H7 (cell line): ENCODE measurements at regions not wholly inside any gene's neighbourhood (a gene's known extent, or its start where the extent isn't known, plus 50 kb on each side); places are given as distances from the start of the nearest gene placed in this dataset.

Experiments
- DNase-seq: peaks from one replicate; pipeline ENCODE4 v3.0.0; 2012
- H3K27me3 ChIP-seq: 2 replicates; pipeline ENCODE4 v1.6.0; 2011; ENCODE audit warnings: mild to moderate bottlenecking, low read length; ENCODE audit not compliant: control insufficient read depth, insufficient read depth
- H3K36me3 ChIP-seq: replicated peaks from 2 replicates; pipeline ENCODE4 v1.5.1; 2011; ENCODE audit warnings: low read length; ENCODE audit not compliant: control insufficient read depth, insufficient read depth
- H3K4me3 ChIP-seq: 2 replicates; pipeline ENCODE4 v1.5.1; 2011; ENCODE audit warnings: low read depth, mild to moderate bottlenecking, control low read depth, low read length, moderate library complexity; ENCODE audit not compliant: insufficient read depth

DNA sequence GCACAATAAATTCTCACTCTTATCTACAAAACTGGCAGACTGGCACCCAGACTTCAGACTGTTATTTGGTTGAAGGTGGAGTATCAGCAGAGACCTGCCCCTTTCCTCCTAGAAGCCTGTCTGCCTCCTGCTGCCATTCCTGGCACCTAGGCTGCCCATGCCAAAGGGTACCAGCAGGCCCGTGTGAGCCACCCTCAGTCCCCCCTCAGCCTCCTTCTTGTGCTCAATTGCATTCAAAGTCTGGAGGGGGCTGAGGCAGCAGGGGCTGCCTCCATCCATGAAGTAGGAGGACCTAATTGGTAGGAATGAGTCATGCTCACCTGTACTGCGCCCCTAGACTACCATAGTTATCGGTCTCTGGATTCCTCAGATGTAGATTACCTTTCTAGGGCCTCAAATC is 440.9 kb upstream of the GRM3 start:
- DNase-seq = no peak
- Histone ChIP-seq H3K4me3 (no peak overlapping the region), H3K27me3 (no peaks in the 10 kb centered on the region), H3K36me3 (no peaks in the 10 kb centered on the region)

DNA sequence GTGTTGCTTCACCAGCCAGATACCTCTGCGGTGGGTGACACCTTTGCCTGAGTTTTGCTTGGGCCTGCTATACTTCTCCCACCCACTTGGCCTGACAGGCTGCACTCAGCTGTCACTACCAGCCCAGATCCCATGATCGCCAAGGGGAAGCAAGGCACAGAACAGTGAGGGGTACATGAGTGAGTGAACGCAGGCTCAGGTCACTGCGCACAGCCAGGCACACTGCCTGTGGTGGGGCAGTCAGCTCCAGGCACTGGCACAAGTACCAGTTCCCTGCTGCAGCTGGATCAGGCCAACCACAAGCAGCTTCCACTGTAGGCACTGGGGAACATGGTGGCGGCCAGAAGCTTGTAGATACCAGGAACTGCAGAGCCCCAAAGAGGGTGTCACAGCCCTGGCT is 441.9 kb upstream of the GRM3 start:
- no peaks in the 10 kb centered on the region for H3K27me3 ChIP-seq
- H3K36me3 ChIP-seq = no peaks in the 10 kb centered on the region
- no peak overlapping the region for H3K4me3 ChIP-seq
- DNase-seq = no peak

DNA sequence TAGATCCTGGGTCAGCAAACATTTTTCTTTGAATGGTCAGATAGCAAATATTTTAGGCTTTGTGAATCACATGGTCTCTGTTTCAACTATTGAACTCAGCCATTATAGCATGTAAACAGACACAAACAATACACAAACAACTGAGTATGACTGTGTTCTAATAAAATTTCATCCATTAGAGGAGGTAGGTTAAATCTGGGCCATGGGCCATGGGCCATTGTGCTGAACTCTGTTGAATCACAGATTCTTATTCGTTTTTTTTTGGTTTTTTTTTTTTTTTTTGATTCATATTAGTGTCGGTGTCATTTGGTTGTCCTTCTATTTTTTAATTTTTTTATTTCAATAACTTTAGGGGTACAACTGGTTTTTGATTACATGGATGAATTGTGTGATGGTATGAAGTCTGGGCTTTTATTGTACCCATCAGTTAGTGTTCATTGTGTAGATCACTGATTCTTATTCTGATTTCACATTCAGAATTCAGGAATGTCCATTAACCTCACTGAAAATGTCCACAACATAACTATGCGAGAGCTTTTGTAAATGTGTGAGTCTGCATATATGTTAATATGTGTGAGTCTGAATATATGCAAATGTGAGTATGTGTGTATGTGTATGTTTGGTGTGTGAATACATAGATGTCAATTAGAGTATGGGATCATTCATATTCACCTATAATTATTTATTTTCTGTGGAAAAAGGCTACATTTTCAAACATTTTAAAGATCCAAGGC is 443.7 kb upstream of the GRM3 start:
- no peaks in the 10 kb centered on the region for H3K36me3 ChIP-seq
- H3K27me3 ChIP-seq = no peaks in the 10 kb centered on the region
- no peak overlapping the region for H3K4me3 ChIP-seq
- DNase-seq = no peak

DNA sequence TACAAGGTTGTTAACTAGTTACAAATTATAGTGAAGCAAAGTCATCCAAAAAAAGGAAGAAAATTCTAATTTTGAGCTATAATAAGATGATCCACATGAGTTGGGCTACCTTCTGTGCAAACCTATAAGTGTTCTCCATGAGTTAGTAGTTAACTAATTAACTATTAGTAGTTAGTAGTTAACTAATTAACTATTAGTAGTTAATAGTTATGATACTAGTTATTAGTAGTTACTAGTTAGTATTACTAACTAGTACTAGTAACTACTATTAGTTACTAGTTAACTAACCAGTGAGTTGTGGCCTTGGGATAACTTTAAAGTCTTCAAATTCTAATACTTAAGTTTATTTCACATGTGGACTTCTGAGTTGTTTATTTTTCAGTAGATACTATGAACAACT is 453.4 kb upstream of the GRM3 start:
- no peak for DNase-seq
- H3K27me3 ChIP-seq = no peaks in the 10 kb centered on the region
- no peaks in the 10 kb centered on the region for H3K36me3 ChIP-seq
- no peak overlapping the region for H3K4me3 ChIP-seq

DNA sequence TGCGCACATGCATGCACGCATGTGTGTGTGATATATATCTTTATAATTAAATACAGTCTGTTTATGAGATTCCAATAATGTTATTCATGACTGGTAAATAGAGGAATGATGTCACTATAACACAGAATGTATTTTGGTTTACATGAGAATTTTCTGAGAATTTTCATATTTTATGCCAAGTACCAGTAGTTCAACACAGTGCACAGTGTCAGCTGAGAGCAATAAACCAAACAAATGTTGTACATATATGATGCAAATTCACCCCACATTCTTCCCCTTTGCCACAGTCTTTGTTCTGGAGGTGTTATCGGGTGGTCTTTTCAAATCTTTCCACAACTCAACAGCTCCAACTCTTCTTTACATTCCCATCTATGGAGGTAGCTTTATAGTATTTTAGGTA is 462.2 kb upstream of the GRM3 start:
- no peak for DNase-seq
- H3K4me3 ChIP-seq = no peak overlapping the region
- no peaks in the 10 kb centered on the region for H3K27me3 ChIP-seq
- H3K36me3 ChIP-seq = no peaks in the 10 kb centered on the region

DNA sequence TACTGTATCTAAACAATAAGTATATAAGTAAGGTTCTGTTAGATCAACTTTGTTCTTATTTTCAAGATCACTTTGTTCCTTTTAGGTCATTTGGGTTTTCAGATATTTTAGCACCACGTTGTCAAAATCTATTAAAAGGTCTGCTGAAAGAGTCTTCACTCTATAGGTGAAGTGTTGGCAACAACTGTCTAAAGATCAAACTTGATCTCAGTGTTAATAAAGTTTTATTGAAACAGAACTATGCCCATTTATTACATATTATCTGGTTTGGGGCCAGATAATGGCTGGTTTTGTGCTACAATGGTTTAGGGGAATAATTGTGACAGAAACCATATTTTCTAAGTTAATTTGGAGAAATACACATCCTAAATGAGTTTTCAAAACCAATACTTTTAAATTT is 478.9 kb upstream of the GRM3 start:
- no peak for DNase-seq
- Histone ChIP-seq H3K36me3 (no peaks in the 10 kb centered on the region), H3K27me3 (no peaks in the 10 kb centered on the region), H3K4me3 (no peak overlapping the region)

DNA sequence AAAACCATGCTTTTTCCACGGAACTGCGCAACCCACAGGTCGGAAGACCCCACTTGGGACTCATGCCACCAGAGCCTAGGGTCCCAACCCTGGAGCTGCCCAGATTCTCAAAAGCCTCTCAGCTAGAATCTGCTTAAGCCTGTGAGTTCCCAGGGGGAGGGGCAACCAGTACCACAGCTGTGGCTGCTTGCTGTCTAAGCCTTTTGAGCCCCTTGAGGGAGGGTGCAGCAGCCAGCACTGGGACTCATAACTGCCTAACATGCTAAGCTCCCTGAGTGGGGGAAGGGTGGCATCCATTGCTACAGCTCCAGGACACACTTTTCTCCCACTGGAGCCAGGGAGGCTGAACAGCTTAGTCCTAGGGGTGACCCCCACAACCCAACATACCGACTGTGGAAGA is 485.6 kb upstream of the GRM3 start:
- Histone ChIP-seq H3K27me3 (no peaks in the 10 kb centered on the region), H3K36me3 (no peaks in the 10 kb centered on the region), H3K4me3 (no peak overlapping the region)
- DNase-seq = no peak

DNA sequence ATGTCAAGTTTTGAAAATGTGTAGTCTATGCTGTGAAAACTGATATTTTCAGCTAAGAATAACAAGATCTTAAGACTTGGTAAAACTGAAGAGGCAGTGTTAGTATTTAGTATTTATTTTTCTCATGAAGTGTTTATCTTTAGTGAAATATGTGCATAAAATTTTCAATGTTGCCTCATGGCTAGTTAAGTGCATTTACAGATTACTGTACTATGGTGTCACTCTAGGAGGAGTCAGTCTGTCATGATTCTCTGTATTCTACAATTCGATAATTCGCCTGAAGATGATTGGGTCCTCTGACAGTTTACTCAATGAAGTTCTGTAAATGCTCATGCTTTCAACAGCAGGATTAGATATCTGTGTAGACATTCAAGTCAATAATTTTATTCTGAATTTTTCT is 488.1 kb upstream of the GRM3 start:
- DNase-seq = no peak
- Histone ChIP-seq H3K4me3 (no peak overlapping the region), H3K27me3 (no peaks in the 10 kb centered on the region), H3K36me3 (no peaks in the 10 kb centered on the region)

DNA sequence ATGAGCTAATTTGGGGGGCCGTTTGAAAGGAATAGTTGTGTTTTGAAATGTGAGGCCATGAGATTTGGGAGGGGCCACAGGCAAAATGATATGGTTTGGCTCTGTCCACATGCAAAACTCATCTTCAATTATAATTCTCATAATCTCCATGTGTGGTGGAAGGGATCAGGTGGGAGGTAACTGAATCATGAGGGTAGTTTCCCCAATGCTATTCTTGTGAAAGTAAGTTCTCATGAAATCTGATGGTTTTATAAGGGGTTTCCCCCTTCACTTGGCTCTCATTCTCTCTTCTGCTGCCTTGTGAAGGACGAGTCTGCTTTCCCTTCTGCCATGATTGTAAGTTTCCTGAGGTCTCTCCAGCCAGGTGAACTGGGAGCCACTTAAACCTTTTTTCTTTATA is 490.8 kb upstream of the GRM3 start:
- no peak for DNase-seq
- no peak overlapping the region for H3K4me3 ChIP-seq
- no peaks in the 10 kb centered on the region for H3K27me3 ChIP-seq
- no peaks in the 10 kb centered on the region for H3K36me3 ChIP-seq

DNA sequence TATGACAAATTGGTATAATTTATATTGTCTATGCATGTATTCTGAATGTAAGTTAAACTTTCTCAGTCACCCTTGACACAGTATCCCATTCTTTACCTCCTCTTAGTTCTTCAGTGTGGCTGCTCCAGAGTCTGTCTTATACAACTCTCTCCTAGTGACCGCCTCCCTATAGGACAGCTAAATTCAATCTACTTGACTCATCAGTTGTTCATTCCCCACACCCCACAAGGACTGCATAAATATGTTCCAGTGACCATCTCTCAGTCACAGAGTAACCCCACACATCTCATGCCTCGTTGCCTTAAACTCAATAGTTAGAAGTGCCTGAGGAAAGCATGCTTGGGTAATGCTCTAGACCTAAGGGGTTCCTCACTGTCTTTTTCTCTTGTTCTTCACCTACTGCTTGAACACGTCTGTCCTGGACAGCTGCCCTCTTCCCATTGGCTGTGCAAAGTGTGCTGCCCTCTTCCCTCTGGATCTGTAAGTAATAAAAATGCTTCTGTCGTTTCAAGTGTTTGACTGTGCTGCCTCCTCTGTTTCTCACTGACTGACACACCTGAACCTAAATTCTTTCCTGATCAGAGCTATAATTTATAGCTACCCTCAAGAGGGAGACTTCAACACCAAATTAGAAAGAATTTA is 494.6 kb upstream of the GRM3 start:
- Histone ChIP-seq H3K36me3 (no peaks in the 10 kb centered on the region), H3K27me3 (no peaks in the 10 kb centered on the region), H3K4me3 (no peak overlapping the region)
- no peak for DNase-seq

DNA sequence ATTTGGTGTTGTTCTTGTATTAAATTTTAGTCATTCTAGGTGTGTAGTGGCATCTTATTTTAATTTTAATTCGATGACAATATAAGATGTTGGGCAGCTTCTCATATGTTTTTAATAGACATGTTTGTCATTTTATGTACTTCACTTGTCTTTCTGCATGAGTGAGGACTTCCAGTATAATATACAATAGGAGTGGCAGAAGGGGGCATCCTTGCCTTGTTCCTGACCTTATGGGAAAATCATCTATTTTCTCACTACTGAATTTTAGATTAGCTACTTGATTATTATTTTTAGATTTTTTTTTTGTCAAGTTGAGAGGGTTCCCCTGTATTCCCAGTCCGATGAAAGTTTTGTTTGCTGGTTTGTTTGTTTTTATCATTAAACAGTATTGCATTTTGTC is 495.2 kb upstream of the GRM3 start:
- Histone ChIP-seq H3K27me3 (no peaks in the 10 kb centered on the region), H3K36me3 (no peaks in the 10 kb centered on the region)
- DNase-seq = no peak

DNA sequence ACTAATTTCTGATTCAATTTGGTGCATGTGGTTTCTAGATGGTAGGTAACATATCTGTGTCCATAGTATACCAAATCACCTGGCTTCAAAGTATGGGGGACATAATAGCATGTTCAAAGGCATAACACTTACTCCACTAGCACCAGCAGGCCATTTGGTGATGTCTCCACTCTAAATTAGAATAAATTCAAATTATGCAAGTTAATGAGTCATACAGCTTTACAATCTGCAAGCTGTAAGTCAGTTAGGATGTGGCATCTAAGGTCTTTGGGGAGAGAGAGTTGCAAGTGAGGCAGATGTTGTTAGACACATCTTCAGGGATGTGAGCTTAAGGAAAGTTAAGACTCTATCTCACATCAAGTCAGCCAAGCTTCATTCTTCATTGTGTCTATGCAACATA is 506.4 kb upstream of the GRM3 start:
- no peaks in the 10 kb centered on the region for H3K27me3 ChIP-seq
- DNase-seq = no peak
- no peak overlapping the region for H3K4me3 ChIP-seq
- H3K36me3 ChIP-seq = no peaks in the 10 kb centered on the region

More for the DNA sequence above, 495.2 kb upstream of the GRM3 start:
- H3K4me3 ChIP-seq = no peak overlapping the region

DNA sequence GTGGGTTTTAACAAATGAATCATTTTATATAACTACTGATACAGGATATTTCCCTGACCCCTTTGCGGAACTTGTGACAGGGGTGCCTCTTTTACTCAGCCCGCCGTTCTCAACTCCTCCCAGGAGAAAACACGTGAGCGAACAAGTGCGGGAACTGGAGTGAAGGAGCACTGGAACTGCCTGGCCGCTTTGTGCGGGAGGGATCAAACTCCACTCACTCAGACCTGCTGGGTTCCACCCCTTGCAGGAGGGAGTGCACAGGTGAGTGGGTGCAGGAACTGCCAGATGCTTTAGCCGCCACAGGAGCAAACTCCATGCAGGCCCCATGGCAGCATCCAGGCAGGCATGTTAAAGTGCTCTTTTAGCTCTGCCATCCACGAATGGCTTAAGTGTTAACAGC is 513.4 kb upstream of the GRM3 start:
- DNase-seq = no peak
- Histone ChIP-seq H3K36me3 (no peaks in the 10 kb centered on the region), H3K27me3 (no peaks in the 10 kb centered on the region), H3K4me3 (no peak overlapping the region)

DNA sequence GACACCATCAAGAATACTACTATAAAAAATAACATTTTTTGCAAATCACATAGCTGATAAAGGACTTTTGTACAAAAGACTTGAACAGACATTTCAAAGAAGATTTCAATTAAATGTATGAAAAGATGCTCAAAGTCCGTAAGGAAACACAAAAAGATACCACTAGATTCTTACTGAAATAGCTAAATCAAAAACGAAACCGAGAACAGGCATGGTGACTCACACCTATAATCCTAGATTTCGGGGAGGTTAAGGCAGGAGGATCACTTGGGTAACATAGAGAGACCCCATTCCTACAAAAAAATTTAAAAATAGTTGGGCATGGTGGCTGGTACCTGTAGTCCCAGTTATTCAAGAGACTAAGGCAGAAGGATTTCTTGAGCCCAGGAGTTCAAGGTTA is 520.2 kb upstream of the GRM3 start:
- Histone ChIP-seq H3K27me3 (no peaks in the 10 kb centered on the region), H3K4me3 (no peak overlapping the region)

DNA sequence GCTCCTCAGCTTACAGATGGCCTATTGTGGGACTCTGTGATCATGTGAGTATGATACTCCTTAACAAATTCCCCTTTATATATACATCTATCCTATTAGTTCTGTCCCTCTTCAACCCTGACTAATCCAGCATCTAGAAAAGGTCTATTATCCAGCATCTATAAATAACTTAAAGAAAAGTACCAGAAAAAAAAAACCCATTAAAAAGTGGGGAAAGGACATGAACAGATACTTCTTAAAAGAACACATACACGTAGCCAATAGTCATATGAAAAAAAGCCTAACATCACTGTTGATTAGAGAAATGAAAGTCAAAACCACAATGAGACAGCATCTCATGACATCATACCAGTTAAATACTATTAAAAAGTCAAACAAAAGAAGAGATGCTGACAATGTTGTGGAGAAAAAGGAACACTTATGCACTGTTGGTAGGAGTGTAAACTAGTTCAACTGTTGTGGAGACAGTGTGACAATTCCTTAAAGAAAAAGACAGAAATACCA is 549.5 kb upstream of the GRM3 start:
- H3K27me3 ChIP-seq = no peaks in the 10 kb centered on the region
- DNase-seq = no peak
- H3K4me3 ChIP-seq = no peak overlapping the region
- no peaks in the 10 kb centered on the region for H3K36me3 ChIP-seq

More for the DNA sequence above, 520.2 kb upstream of the GRM3 start:
- H3K36me3 ChIP-seq = no peaks in the 10 kb centered on the region
- DNase-seq = no peak
